Astrocyte of the spinal cord (primary cell): ENCODE measurements at regions not wholly inside any gene's neighbourhood (a gene's known extent, or its start where the extent isn't known, plus 50 kb on each side); places are given as distances from the start of the nearest gene placed in this dataset.

Experiments
- DNase-seq: peaks from one replicate; pipeline ENCODE4 v3.0.0; 2011; ENCODE audit warnings: low read depth, low spot score
- H3K4me3 ChIP-seq: 2 replicates; pipeline ENCODE4 v1.5.1; 2011; ENCODE audit warnings: low read depth, mild to moderate bottlenecking, low read length, moderate library complexity
- CTCF ChIP-seq: IDR thresholded peaks from 2 replicates; pipeline ENCODE4 v1.5.1; 2012; ENCODE audit warnings: low read depth, mild to moderate bottlenecking, low read length, inconsistent platforms
- in situ Hi-C: cut with HindIII; loops from 2 replicates; pipeline ENCODE4 v1.10.0; 2017; ENCODE audit warnings: low sequenced_read_pairs

- H3K4me3 ChIP-seq, result no peak overlapping the region
- no peak for TF ChIP-seq CTCF
- no peak for DNase-seq
- in situ Hi-C loops, result no loop called here
Measured at GRCh38 chr4:152114562-152114961, 353.8 kb upstream of the GATB start.

- DNase-seq, result no peak
- in situ Hi-C loops, result no loop called here
- no peak overlapping the region for H3K4me3 ChIP-seq
- TF ChIP-seq CTCF, result no peak
Measured at GRCh38 chr4:152112887-152113286, 352.1 kb upstream of the GATB start.

GRCh38 chr4:152112190-152112589 is 351.4 kb upstream of the GATB start:
- no peak for TF ChIP-seq CTCF
- in situ Hi-C loops, result no loop called here
- no peak overlapping the region for H3K4me3 ChIP-seq
- DNase-seq, result no peak

- TF ChIP-seq CTCF, result no peak
- H3K4me3 ChIP-seq, result no peak overlapping the region
- no peak for DNase-seq
- in situ Hi-C loops, result no loop called here
Measured at GRCh38 chr4:152110780-152111179, 350.0 kb upstream of the GATB start.

- H3K4me3 ChIP-seq, result no peak overlapping the region
- DNase-seq, result peak; percentile 61
- in situ Hi-C loops, result no loop called here
- TF ChIP-seq CTCF, result no peak
Measured at GRCh38 chr4:152109531-152110509, 349.0 kb upstream of the GATB start.

- H3K4me3 ChIP-seq, result no peak overlapping the region
- no peak for TF ChIP-seq CTCF
- no peak for DNase-seq
- in situ Hi-C loops, result no loop called here
Measured at GRCh38 chr4:152107736-152108500, 347.1 kb upstream of the GATB start.
